ENCODE measurements at regions not wholly inside any gene's neighbourhood (a gene's known extent, or its start where the extent isn't known, plus 50 kb on each side); places are given as distances from the start of the nearest gene placed in this dataset.

- DNase-seq = no peak
- Histone ChIP-seq H3K9me3 (no peaks in the 10 kb centered on the region), H3K27me3 (no peaks in the 10 kb centered on the region), H3K4me1 (peaks cover 0 to 3% (median 0%) of the 10 kb centered on the region in 4 donors), H3K4me3 (no peak overlapping the region), H3K27ac (no peak overlapping the region), H3K36me3 (no peaks in the 10 kb centered on the region)
- intact Hi-C loops (cut with DNase I; ENCODE audit: low total_unique reads) (no loop called here), in situ Hi-C loops (cut with MboI; ENCODE audit: low pct_ligation_motif_present in 1 of 4, low pct_unique_long_range_greater_than_20kb in 1 of 4, low sequenced_read_pairs in 3 of 4) (loop anchor here in 2 of 4 donors (25.0 kb wide), 1 partner anchor 427 kb away; no protein-coding TSS in a partner anchor)
- TF ChIP-seq, protein P1, sequence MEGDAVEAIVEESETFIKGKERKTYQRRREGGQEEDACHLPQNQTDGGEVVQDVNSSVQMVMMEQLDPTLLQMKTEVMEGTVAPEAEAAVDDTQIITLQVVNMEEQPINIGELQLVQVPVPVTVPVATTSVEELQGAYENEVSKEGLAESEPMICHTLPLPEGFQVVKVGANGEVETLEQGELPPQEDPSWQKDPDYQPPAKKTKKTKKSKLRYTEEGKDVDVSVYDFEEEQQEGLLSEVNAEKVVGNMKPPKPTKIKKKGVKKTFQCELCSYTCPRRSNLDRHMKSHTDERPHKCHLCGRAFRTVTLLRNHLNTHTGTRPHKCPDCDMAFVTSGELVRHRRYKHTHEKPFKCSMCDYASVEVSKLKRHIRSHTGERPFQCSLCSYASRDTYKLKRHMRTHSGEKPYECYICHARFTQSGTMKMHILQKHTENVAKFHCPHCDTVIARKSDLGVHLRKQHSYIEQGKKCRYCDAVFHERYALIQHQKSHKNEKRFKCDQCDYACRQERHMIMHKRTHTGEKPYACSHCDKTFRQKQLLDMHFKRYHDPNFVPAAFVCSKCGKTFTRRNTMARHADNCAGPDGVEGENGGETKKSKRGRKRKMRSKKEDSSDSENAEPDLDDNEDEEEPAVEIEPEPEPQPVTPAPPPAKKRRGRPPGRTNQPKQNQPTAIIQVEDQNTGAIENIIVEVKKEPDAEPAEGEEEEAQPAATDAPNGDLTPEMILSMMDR (IDR thresholded peaks at IDR 0.05) = no peak
- TF ChIP-seq POLR2AphosphoS5 (IDR thresholded peaks at IDR 0.05) = no peak
- no peak for TF ChIP-seq POLR2A (IDR thresholded peaks at IDR 0.05)
- 86 to 89% methylated on average over 3 of the region's 3 CpGs for WGBS, 2 donors (ENCODE audit: low coverage in 1 of 2)
These were observed 288.1 kb downstream of the TMEM167A start for GRCh38 chr5:82789095-82789494.

DNA sequence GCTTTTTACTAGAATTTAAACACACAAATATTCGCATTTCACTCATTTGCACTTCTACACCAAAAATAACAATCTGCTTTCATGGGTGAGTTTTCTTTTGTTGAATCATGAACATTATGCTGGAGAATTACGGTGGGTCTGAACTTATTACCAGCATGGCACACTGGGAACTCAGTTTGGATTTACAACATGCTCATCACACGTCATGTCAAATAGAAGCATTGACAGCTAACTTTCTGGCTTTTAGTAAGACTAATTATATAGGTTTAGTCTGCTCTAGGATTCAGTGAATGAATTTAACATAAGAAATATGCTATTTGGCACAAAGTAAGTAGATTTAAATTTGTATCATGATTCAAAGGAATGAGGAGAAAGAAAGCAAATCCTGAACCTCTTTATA, 290.4 kb downstream of the TMEM167A start:
- TF ChIP-seq EP300 (IDR thresholded peaks at IDR 0.05; ENCODE audit: low read depth) = no peak
- no peak for TF ChIP-seq POLR2AphosphoS5 (IDR thresholded peaks at IDR 0.05)
- TF ChIP-seq, protein P1 (IDR thresholded peaks at IDR 0.05) = no peak
- no peak for TF ChIP-seq POLR2A (IDR thresholded peaks at IDR 0.05)
- no peaks in the 10 kb centered on the region for H3K36me3 ChIP-seq
- H3K4me1 ChIP-seq = peaks cover 0 to 3% (median 0%) of the 10 kb centered on the region in 4 donors
- 88 to 98% methylated on average over 3 of the region's 3 CpGs for WGBS, 2 donors (ENCODE audit: low coverage in 1 of 2)
- intact Hi-C loops (cut with DNase I; ENCODE audit: low total_unique reads) (no loop called here), in situ Hi-C loops (cut with MboI; ENCODE audit: low pct_ligation_motif_present in 1 of 4, low pct_unique_long_range_greater_than_20kb in 1 of 4, low sequenced_read_pairs in 3 of 4) (loop anchor here in 2 of 4 donors (25.0 kb wide), 1 partner anchor 424 kb away; no protein-coding TSS in a partner anchor)
- H3K9me3 ChIP-seq = no peaks in the 10 kb centered on the region
- H3K27ac ChIP-seq = no peak overlapping the region
- H3K27me3 ChIP-seq = no peaks in the 10 kb centered on the region
- H3K4me3 ChIP-seq = no peak overlapping the region
- DNase-seq = no peak

- DNase-seq = no peak
- Histone ChIP-seq H3K36me3 (no peaks in the 10 kb centered on the region), H3K4me1 (peaks cover 0 to 3% (median 0%) of the 10 kb centered on the region in 4 donors), H3K27me3 (no peaks in the 10 kb centered on the region), H3K27ac (no peak overlapping the region), H3K4me3 (no peak overlapping the region), H3K9me3 (no peaks in the 10 kb centered on the region)
- intact Hi-C loops (cut with DNase I; ENCODE audit: low total_unique reads) = no loop called here
- in situ Hi-C loops (cut with MboI; ENCODE audit: low pct_ligation_motif_present in 1 of 4, low pct_unique_long_range_greater_than_20kb in 1 of 4, low sequenced_read_pairs in 3 of 4) = loop anchor here in 2 of 4 donors (25.0 kb wide), 1 partner anchor 424 kb away; no protein-coding TSS in a partner anchor
- TF ChIP-seq, protein P1 (IDR thresholded peaks at IDR 0.05) = no peak
- TF ChIP-seq POLR2A (IDR thresholded peaks at IDR 0.05) (no peak), POLR2AphosphoS5 (IDR thresholded peaks at IDR 0.05) (no peak), EP300 (IDR thresholded peaks at IDR 0.05; ENCODE audit: low read depth) (no peak)
These were observed 291.2 kb downstream of the TMEM167A start for GRCh38 chr5:82785882-82786509.

GRCh38 chr5:82785456-82785855, 291.7 kb downstream of the TMEM167A start:
- intact Hi-C loops (cut with DNase I; ENCODE audit: low total_unique reads) = no loop called here
- TF ChIP-seq, protein P1 (IDR thresholded peaks at IDR 0.05) = no peak
- TF ChIP-seq POLR2A (IDR thresholded peaks at IDR 0.05) = no peak
- TF ChIP-seq EP300 (IDR thresholded peaks at IDR 0.05; ENCODE audit: low read depth) = no peak
- no peak for TF ChIP-seq POLR2AphosphoS5 (IDR thresholded peaks at IDR 0.05)
- in situ Hi-C loops (cut with MboI; ENCODE audit: low pct_ligation_motif_present in 1 of 4, low pct_unique_long_range_greater_than_20kb in 1 of 4, low sequenced_read_pairs in 3 of 4) = loop anchor here in 2 of 4 donors (25.0 kb wide), 1 partner anchor 423 kb away; no protein-coding TSS in a partner anchor
- no peak overlapping the region for H3K4me3 ChIP-seq
- no peaks in the 10 kb centered on the region for H3K9me3 ChIP-seq
- no peaks in the 10 kb centered on the region for H3K27me3 ChIP-seq
- peaks cover 0 to 3% (median 0%) of the 10 kb centered on the region in 4 donors for H3K4me1 ChIP-seq
- no peak overlapping the region for H3K27ac ChIP-seq
- DNase-seq = no peak
- no peaks in the 10 kb centered on the region for H3K36me3 ChIP-seq

Measured in transverse colon (tissue), 4 donors.